PC-3 (cell line): ENCODE measurements at regions not wholly inside any gene's neighbourhood (a gene's known extent, or its start where the extent isn't known, plus 50 kb on each side); places are given as distances from the start of the nearest gene placed in this dataset.
"Not testable (repeated sequence)": the region's sequence is repeated elsewhere in the genome, so short reads cannot be mapped to it uniquely, and the experiment has no call there.

ENCODE experiments used
- ATAC-seq: fragments of 200-7000 bp; cut with Tn5 transposase; 2 replicates; pipeline ENCODE4 v1.9.1; 2020; ENCODE audit warnings: mild to moderate bottlenecking, moderate library complexity
- BruUV-seq: library from RNA; stranded (reverse); fragments of 400-500 nt; replicated peaks from 2 replicates; lab custom pipeline; 2021; lab: Mats Ljungman, UMichigan
- CTCF ChIA-PET: fragments of 300-600 bp; sonication (Branson Sonifier 250); formaldehyde crosslinking; loops from one replicate; lab custom pipeline; 2022; ENCODE audit warnings: antibody characterized with exemption; lab: Charles Lee
- POLR2A ChIA-PET: fragments of 300-600 bp; sonication (Branson Sonifier 250); formaldehyde crosslinking; loops from one replicate; lab custom pipeline; 2022; ENCODE audit warnings: antibody characterized with exemption; ENCODE audit not compliant: unreplicated experiment; lab: Charles Lee
- DNase-seq: peaks from one replicate; pipeline ENCODE4 v3.0.0-alpha.2; 2015
- H2AFZ ChIP-seq: fragments of 300-600 bp; sonication (generic); 2 replicates; pipeline ENCODE4 v1.6.0; 2016; ENCODE audit warnings: antibody characterized with exemption, low read length
- H3F3A ChIP-seq: fragments of 300-600 bp; sonication (generic); one replicate; pipeline ENCODE4 v1.6.0; 2017; ENCODE audit warnings: antibody characterized with exemption, low read length, control low read depth, mild to moderate bottlenecking; ENCODE audit not compliant: unreplicated experiment
- H3K27ac ChIP-seq: fragments of 300-600 bp; sonication (generic); 2 replicates; pipeline ENCODE4 v1.5.1; 2016; ENCODE audit warnings: mild to moderate bottlenecking, low read length
- H3K27me3 ChIP-seq: fragments of 300-600 bp; sonication (generic); 2 replicates; pipeline ENCODE4 v1.6.1; 2016; ENCODE audit warnings: low read length, mixed read lengths
- H3K36me3 ChIP-seq: fragments of 300-600 bp; sonication (generic); 2 replicates; pipeline ENCODE4 v1.6.1; 2016; ENCODE audit warnings: low read depth, mixed run types, low read length, mixed read lengths
- H3K4me1 ChIP-seq: fragments of 300-600 bp; sonication (generic); 2 replicates; pipeline ENCODE4 v1.5.1; 2016; ENCODE audit warnings: low read length; ENCODE audit not compliant: insufficient read depth
- H3K4me2 ChIP-seq: fragments of 300-600 bp; sonication (generic); 2 replicates; pipeline ENCODE4 v1.6.0; 2016; ENCODE audit warnings: low read length
- H3K4me3 ChIP-seq: fragments of 300-600 bp; sonication (generic); 2 replicates; pipeline ENCODE4 v1.5.1; 2016; ENCODE audit warnings: mild to moderate bottlenecking, low read length, mixed read lengths
- H3K79me2 ChIP-seq: fragments of 300-600 bp; sonication (generic); 2 replicates; pipeline ENCODE4 v1.6.1; 2017; ENCODE audit warnings: low read length, mixed read lengths
- H3K9ac ChIP-seq: fragments of 300-600 bp; sonication (generic); 2 replicates; pipeline ENCODE4 v1.6.0; 2016; ENCODE audit warnings: mild to moderate bottlenecking, low read length
- H3K9me2 ChIP-seq: fragments of 300-600 bp; sonication (generic); replicated peaks from 2 replicates; pipeline ENCODE4 v1.6.1; 2016; ENCODE audit warnings: mixed run types, low read length, mixed read lengths
- H3K9me3 ChIP-seq: fragments of 300-600 bp; sonication (generic); 2 replicates; pipeline ENCODE4 v1.6.1; 2016; ENCODE audit warnings: low read length, mixed read lengths
- H4K20me1 ChIP-seq: fragments of 300-600 bp; sonication (generic); 2 replicates; pipeline ENCODE4 v1.6.1; 2016; ENCODE audit warnings: low read length, mixed read lengths
- EZH2 ChIP-seq: fragments of 300-600 bp; sonication (generic); IDR thresholded peaks from one replicate; pipeline ENCODE4 v1.6.1; 2017; ENCODE audit warnings: antibody characterized with exemption, mild to moderate bottlenecking, low read length; ENCODE audit not compliant: unreplicated experiment
- EZH2phosphoT487 ChIP-seq: fragments of 300-600 bp; sonication (generic); IDR thresholded peaks from 2 replicates; pipeline ENCODE4 v1.6.1; 2018; ENCODE audit warnings: mild to moderate bottlenecking, antibody characterized with exemption, low read length, borderline replicate concordance
- intact Hi-C: fragments of 100-400 bp; cut with micrococcal nuclease; formaldehyde crosslinking; loops from 2 replicates; pipeline ENCODE4 v1.9.0; 2023
- TF ChIP-seq, protein P1 (sequence below): fragments of 300-600 bp; sonication (generic); conservative IDR thresholded peaks from 2 replicates; pipeline ENCODE4 v1.5.1; 2017; ENCODE audit warnings: antibody characterized with exemption, low read depth, mild to moderate bottlenecking, low read length

DNA sequence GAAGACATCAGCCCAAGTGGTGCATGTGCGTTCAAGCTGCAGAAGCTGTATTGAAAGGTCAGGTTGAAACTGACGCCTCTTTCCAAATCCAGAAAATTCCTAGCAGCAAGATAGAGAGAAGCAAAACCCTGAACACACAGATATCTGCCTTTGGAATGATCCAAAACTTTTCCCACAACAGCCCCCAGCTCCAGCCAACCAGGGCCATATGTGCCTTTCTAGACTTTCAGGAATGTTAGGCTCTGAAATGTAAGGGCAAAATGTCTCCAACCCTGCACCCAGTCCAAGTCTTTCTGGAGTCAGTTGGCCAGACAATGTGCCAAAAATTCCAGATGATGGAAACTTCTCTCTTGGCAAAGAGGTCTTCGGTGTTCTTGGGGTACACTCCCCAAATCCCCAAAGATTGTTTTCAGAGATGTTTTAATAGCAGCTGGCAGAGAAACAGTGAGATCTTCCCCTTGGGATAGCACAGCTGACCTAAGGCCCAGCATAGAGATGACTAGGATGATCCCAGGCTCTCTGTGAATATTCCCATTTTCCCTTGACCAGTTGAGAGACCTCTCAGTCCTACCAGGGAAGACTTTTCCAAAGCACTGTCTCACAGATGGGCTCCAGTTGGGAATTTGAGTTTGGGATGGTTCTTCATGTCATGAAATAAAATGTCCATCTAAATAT is 440.4 kb upstream of the CD180 start:
- ATAC-seq: no peak
- no peak overlapping the region for H3K27ac ChIP-seq
- POLR2A ChIA-PET: no interaction called here
- TF ChIP-seq, protein P1, sequence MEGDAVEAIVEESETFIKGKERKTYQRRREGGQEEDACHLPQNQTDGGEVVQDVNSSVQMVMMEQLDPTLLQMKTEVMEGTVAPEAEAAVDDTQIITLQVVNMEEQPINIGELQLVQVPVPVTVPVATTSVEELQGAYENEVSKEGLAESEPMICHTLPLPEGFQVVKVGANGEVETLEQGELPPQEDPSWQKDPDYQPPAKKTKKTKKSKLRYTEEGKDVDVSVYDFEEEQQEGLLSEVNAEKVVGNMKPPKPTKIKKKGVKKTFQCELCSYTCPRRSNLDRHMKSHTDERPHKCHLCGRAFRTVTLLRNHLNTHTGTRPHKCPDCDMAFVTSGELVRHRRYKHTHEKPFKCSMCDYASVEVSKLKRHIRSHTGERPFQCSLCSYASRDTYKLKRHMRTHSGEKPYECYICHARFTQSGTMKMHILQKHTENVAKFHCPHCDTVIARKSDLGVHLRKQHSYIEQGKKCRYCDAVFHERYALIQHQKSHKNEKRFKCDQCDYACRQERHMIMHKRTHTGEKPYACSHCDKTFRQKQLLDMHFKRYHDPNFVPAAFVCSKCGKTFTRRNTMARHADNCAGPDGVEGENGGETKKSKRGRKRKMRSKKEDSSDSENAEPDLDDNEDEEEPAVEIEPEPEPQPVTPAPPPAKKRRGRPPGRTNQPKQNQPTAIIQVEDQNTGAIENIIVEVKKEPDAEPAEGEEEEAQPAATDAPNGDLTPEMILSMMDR: no peak
- TF ChIP-seq EZH2 (no peak), EZH2phosphoT487 (no peak)
- no TSS peak for BruUV-seq
- no peak overlapping the region for H3K4me3 ChIP-seq
- no peaks in the 10 kb centered on the region for H3K9me3 ChIP-seq
- no peak for DNase-seq
- no peaks in the 10 kb centered on the region for H3F3A ChIP-seq
- no peaks in the 10 kb centered on the region for H4K20me1 ChIP-seq
- CTCF ChIA-PET: no interaction called here
- no peak overlapping the region for H3K4me2 ChIP-seq
- intact Hi-C loops: no loop called here
- no peak overlapping the region for H3K9ac ChIP-seq
- no peaks in the 10 kb centered on the region for H3K9me2 ChIP-seq
- H3K36me3 ChIP-seq: no peaks in the 10 kb centered on the region
- H2AFZ ChIP-seq: no peak overlapping the region
- H3K79me2 ChIP-seq: no peaks in the 10 kb centered on the region
- H3K4me1 ChIP-seq: no peaks in the 10 kb centered on the region
- H3K27me3 ChIP-seq: 0 out of 2 replicates have a peak, but pooled peaks cover under 1% of the 10 kb centered on the region

DNA sequence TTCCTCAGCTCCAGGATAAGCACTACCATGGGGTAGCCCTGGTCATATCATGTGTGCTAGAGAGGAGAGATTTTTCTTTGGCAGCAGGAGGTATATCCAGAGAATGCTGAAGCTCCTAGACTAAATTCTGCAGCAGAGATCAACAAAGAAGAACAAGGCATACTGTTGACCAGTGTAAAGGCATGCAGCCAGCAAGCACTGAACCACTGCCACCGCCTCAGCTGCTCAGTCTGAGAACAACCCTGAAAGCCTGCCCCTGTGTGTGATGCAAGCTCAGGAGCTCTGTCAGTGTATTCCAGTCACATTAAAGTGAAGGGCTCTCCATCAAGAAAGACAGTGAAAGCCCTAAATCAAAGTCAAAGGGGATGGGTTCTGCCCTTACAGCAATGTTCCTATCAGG is 439.5 kb upstream of the CD180 start:
- Histone ChIP-seq H3K9me2 (no peaks in the 10 kb centered on the region), H3K9me3 (no peaks in the 10 kb centered on the region), H3K79me2 (no peaks in the 10 kb centered on the region), H2AFZ (no peak overlapping the region), H3K4me1 (no peaks in the 10 kb centered on the region), H4K20me1 (no peaks in the 10 kb centered on the region), H3K4me3 (no peak overlapping the region), H3K9ac (no peak overlapping the region), H3K27me3 (no peaks in the 10 kb centered on the region), H3K4me2 (no peak overlapping the region), H3K27ac (no peak overlapping the region), H3K36me3 (no peaks in the 10 kb centered on the region), H3F3A (no peaks in the 10 kb centered on the region)
- POLR2A ChIA-PET: no interaction called here
- CTCF ChIA-PET: no interaction called here
- ATAC-seq (no peak), DNase-seq (no peak)
- TF ChIP-seq EZH2phosphoT487: no peak
- no peak for TF ChIP-seq EZH2
- TF ChIP-seq, protein P1: no peak
- BruUV-seq: no TSS peak
- intact Hi-C loops: no loop called here

DNA sequence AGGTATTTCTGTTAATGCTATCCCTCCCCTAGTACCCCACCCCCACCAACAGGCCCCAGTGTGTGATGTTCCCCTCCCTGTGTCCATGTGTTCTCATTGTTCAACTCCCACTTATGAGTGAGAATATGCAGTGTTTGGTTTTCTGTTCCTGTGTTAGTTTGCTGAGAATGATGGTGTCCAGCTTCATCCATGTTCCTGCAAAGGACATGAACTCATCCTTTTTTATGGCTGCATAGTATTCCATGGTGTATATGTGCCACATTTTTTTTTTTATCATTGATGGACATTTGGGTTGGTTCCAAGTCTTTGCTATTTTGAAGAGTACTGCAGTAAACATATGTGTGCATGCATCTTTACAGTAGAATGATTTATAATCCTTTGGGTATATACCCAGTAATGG is 430.5 kb upstream of the CD180 start:
- CTCF ChIA-PET, intact Hi-C loops: not testable (repeated sequence)

More for the DNA sequence above, 430.5 kb upstream of the CD180 start:
- DNase-seq, H3K79me2 ChIP-seq, H3F3A ChIP-seq, H3K27me3 ChIP-seq, H2AFZ ChIP-seq, H3K36me3 ChIP-seq, H3K27ac ChIP-seq, BruUV-seq, ATAC-seq, H3K4me1 ChIP-seq, H3K9ac ChIP-seq, H3K4me3 ChIP-seq, H3K9me3 ChIP-seq, H3K9me2 ChIP-seq, H4K20me1 ChIP-seq, H3K4me2 ChIP-seq, POLR2A ChIA-PET: not testable (repeated sequence)
